ENCODE measurements at regions not wholly inside any gene's neighbourhood (a gene's known extent, or its start where the extent isn't known, plus 50 kb on each side); places are given as distances from the start of the nearest gene placed in this dataset.
"Not testable (repeated sequence)": the region's sequence is repeated elsewhere in the genome, so short reads cannot be mapped to it uniquely, and the experiment has no call there.

GRCh38 chr6:74256781-74257180 is 560.8 kb downstream of the CD109 start:
- Histone ChIP-seq H3K27me3 (no peaks in the 10 kb centered on the region), H3K27ac (no peak overlapping the region), H3K4me3 (no peak overlapping the region), H3K4me1 (no peaks in the 10 kb centered on the region), H3K36me3 (no peaks in the 10 kb centered on the region), H3K9me3 (no peaks in the 10 kb centered on the region)
- 15 to 27% methylated on average over 2 of the region's 2 CpGs for WGBS, 2 donors (ENCODE audit: low coverage in 1 of 2)
- intact Hi-C loops (cut with DNase I; ENCODE audit: low total_unique reads), result no loop called here
- in situ Hi-C loops (cut with MboI; ENCODE audit: low pct_ligation_motif_present in 1 of 4, low pct_unique_long_range_greater_than_20kb in 1 of 4, low sequenced_read_pairs in 3 of 4), result no loop called here
- TF ChIP-seq EP300 (IDR thresholded peaks at IDR 0.05; ENCODE audit: low read depth) (no peak), CTCF (IDR thresholded peaks at IDR 0.05) (no peak), POLR2A (IDR thresholded peaks at IDR 0.05) (no peak), POLR2AphosphoS5 (IDR thresholded peaks at IDR 0.05) (no peak)
- DNase-seq, result no peak

- no peak overlapping the region for H3K27ac ChIP-seq
Observed at GRCh38 chr6:74256381-74256780, 560.4 kb downstream of the CD109 start.

GRCh38 chr6:74255007-74255406 is 559.0 kb downstream of the CD109 start:
- H3K4me1 ChIP-seq; in situ Hi-C loops (cut with MboI; ENCODE audit: low pct_ligation_motif_present in 1 of 4, low pct_unique_long_range_greater_than_20kb in 1 of 4, low sequenced_read_pairs in 3 of 4); intact Hi-C loops (cut with DNase I; ENCODE audit: low total_unique reads); H3K27me3 ChIP-seq; H3K27ac ChIP-seq; H3K9me3 ChIP-seq; DNase-seq; H3K36me3 ChIP-seq; H3K4me3 ChIP-seq: not testable (repeated sequence)
- WGBS, 2 donors (ENCODE audit: low coverage in 1 of 2), result 73 to 98% methylated on average over 3 to 24 of the region's 24 CpGs

More at GRCh38 chr6:74256381-74256780, 560.4 kb downstream of the CD109 start:
- no peak overlapping the region for H3K4me3 ChIP-seq
- H3K36me3 ChIP-seq, result no peaks in the 10 kb centered on the region
- H3K4me1 ChIP-seq, result no peaks in the 10 kb centered on the region
- TF ChIP-seq EP300 (IDR thresholded peaks at IDR 0.05; ENCODE audit: low read depth), result no peak
- intact Hi-C loops (cut with DNase I; ENCODE audit: low total_unique reads) (no loop called here), in situ Hi-C loops (cut with MboI; ENCODE audit: low pct_ligation_motif_present in 1 of 4, low pct_unique_long_range_greater_than_20kb in 1 of 4, low sequenced_read_pairs in 3 of 4) (no loop called here)
- H3K9me3 ChIP-seq, result no peaks in the 10 kb centered on the region
- no peaks in the 10 kb centered on the region for H3K27me3 ChIP-seq
- DNase-seq, result no peak

GRCh38 chr6:74254147-74254546 is 558.1 kb downstream of the CD109 start:
- H3K27ac ChIP-seq; DNase-seq; H3K4me1 ChIP-seq; in situ Hi-C loops (cut with MboI; ENCODE audit: low pct_ligation_motif_present in 1 of 4, low pct_unique_long_range_greater_than_20kb in 1 of 4, low sequenced_read_pairs in 3 of 4); H3K9me3 ChIP-seq; H3K4me3 ChIP-seq; H3K27me3 ChIP-seq; intact Hi-C loops (cut with DNase I; ENCODE audit: low total_unique reads); H3K36me3 ChIP-seq: not testable (repeated sequence)
- 90 to 100% methylated on average over 1 of the region's 1 CpG for WGBS, 2 donors (ENCODE audit: low coverage in 1 of 2)

- WGBS, 2 donors (ENCODE audit: low coverage in 1 of 2), result 75 to 78% methylated on average over 1 to 2 of the region's 2 CpGs
- no peak overlapping the region for H3K4me3 ChIP-seq
- H3K4me1 ChIP-seq, result peaks cover 0 to 6% (median 0%) of the 10 kb centered on the region in 4 donors
- H3K9me3 ChIP-seq, result no peaks in the 10 kb centered on the region
- no peak overlapping the region for H3K27ac ChIP-seq
- no peaks in the 10 kb centered on the region for H3K27me3 ChIP-seq
- TF ChIP-seq CTCF (IDR thresholded peaks at IDR 0.05), result no peak
- TF ChIP-seq POLR2A (IDR thresholded peaks at IDR 0.05), result no peak
- TF ChIP-seq EP300 (IDR thresholded peaks at IDR 0.05; ENCODE audit: low read depth), result no peak
- TF ChIP-seq POLR2AphosphoS5 (IDR thresholded peaks at IDR 0.05), result no peak
- in situ Hi-C loops (cut with MboI; ENCODE audit: low pct_ligation_motif_present in 1 of 4, low pct_unique_long_range_greater_than_20kb in 1 of 4, low sequenced_read_pairs in 3 of 4) (no loop called here), intact Hi-C loops (cut with DNase I; ENCODE audit: low total_unique reads) (no loop called here)
- no peaks in the 10 kb centered on the region for H3K36me3 ChIP-seq
- no peak for DNase-seq
Observed at GRCh38 chr6:74253261-74253660, 557.3 kb downstream of the CD109 start.

- H3K9me3 ChIP-seq, result no peaks in the 10 kb centered on the region
- DNase-seq, result no peak
- H3K36me3 ChIP-seq, result no peaks in the 10 kb centered on the region
- no peak overlapping the region for H3K4me3 ChIP-seq
- in situ Hi-C loops (cut with MboI; ENCODE audit: low pct_ligation_motif_present in 1 of 4, low pct_unique_long_range_greater_than_20kb in 1 of 4, low sequenced_read_pairs in 3 of 4) (no loop called here), intact Hi-C loops (cut with DNase I; ENCODE audit: low total_unique reads) (no loop called here)
- WGBS, 2 donors (ENCODE audit: low coverage in 1 of 2), result 44 to 56% methylated on average over 2 of the region's 2 CpGs
- H3K27ac ChIP-seq, result no peak overlapping the region
- peaks cover 0 to 6% (median 0%) of the 10 kb centered on the region in 4 donors for H3K4me1 ChIP-seq
- TF ChIP-seq CTCF (IDR thresholded peaks at IDR 0.05), result no peak
- no peak for TF ChIP-seq POLR2AphosphoS5 (IDR thresholded peaks at IDR 0.05)
- no peak for TF ChIP-seq EP300 (IDR thresholded peaks at IDR 0.05; ENCODE audit: low read depth)
- TF ChIP-seq POLR2A (IDR thresholded peaks at IDR 0.05), result no peak
- no peaks in the 10 kb centered on the region for H3K27me3 ChIP-seq
Observed at GRCh38 chr6:74250161-74250818, 554.3 kb downstream of the CD109 start.

Measured in transverse colon (tissue), 4 donors.